ENCODE measurements at regions not wholly inside any gene's neighbourhood (a gene's known extent, or its start where the extent isn't known, plus 50 kb on each side); places are given as distances from the start of the nearest gene placed in this dataset.

DNA sequence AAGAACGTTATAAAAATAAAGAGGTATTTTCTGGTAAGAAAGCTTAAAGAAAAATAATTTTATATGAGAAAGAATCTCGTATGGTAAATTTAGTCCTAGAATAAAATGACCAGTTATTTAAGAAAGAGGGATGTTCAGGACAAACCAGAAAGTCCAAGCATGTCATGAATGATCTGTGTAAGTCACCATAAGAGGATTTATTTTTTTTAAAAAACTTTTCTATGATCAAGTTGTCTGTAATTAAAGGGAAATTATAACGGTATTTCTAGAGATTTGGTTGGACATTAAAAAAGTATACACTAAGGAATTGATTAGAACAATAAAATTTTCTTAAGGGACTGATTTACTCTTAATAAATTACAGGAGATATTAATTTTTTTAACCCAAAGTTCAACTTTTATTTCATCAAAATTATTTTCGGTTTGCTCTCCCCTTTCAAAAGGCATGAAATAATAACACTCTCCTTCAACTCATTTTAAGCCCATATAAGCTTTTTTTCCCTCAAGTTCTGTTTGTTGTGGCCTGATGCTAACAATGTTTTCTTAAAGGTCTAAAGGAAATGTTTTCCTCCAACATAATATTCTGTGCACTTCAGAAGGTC is 49.9 kb upstream of the CPSF6 start:
- H3K4me3 ChIP-seq (ENCODE audit: low read depth, low read length): no peak overlapping the region
- DNase-seq (ENCODE audit: low read depth): no peak
- TF ChIP-seq CTCF (IDR thresholded peaks at IDR 0.05; ENCODE audit: insufficient read depth, low read length): no peak
